ENCODE measurements at regions not wholly inside any gene's neighbourhood (a gene's known extent, or its start where the extent isn't known, plus 50 kb on each side); places are given as distances from the start of the nearest gene placed in this dataset.

GRCh38 chr3:159208050-159208449 is 406.2 kb downstream of the MFSD1 start:
- H3K4me2 ChIP-seq (ENCODE audit: low read length) = no peak overlapping the region
- no peaks in the 10 kb centered on the region for H3K36me3 ChIP-seq (ENCODE audit: control insufficient read depth, insufficient read depth, low read length)
- no peaks in the 10 kb centered on the region for H3K27me3 ChIP-seq (ENCODE audit: control insufficient read depth, insufficient read depth, low read length)
- H3K79me2 ChIP-seq = no peaks in the 10 kb centered on the region
- H3K4me1 ChIP-seq = no peaks in the 10 kb centered on the region
- no peak for TF ChIP-seq CTCF (IDR thresholded peaks at IDR 0.05)
- no peak overlapping the region for H3K4me3 ChIP-seq (ENCODE audit: low read depth, low read length)
- H2AFZ ChIP-seq = no peak overlapping the region
- H3K9me3 ChIP-seq (ENCODE audit: control insufficient read depth, low read length) = no peaks in the 10 kb centered on the region
- no peak overlapping the region for H3K9ac ChIP-seq
- no peak overlapping the region for H3K27ac ChIP-seq

GRCh38 chr3:159209459-159209858 is 407.6 kb downstream of the MFSD1 start:
- H3K9me3 ChIP-seq (ENCODE audit: control insufficient read depth, low read length) = no peaks in the 10 kb centered on the region
- no peak overlapping the region for H3K9ac ChIP-seq
- H3K27me3 ChIP-seq (ENCODE audit: control insufficient read depth, insufficient read depth, low read length) = no peaks in the 10 kb centered on the region
- no peak overlapping the region for H2AFZ ChIP-seq
- no peak for TF ChIP-seq CTCF (IDR thresholded peaks at IDR 0.05)
- no peaks in the 10 kb centered on the region for H3K4me1 ChIP-seq
- H3K4me3 ChIP-seq (ENCODE audit: low read depth, low read length) = no peak overlapping the region
- no peaks in the 10 kb centered on the region for H3K36me3 ChIP-seq (ENCODE audit: control insufficient read depth, insufficient read depth, low read length)
- H3K4me2 ChIP-seq (ENCODE audit: low read length) = no peak overlapping the region
- H3K27ac ChIP-seq = no peak overlapping the region
- H3K79me2 ChIP-seq = no peaks in the 10 kb centered on the region

GRCh38 chr3:159210336-159210735 is 408.5 kb downstream of the MFSD1 start:
- H3K27me3 ChIP-seq (ENCODE audit: control insufficient read depth, insufficient read depth, low read length) = no peaks in the 10 kb centered on the region
- no peak overlapping the region for H3K4me3 ChIP-seq (ENCODE audit: low read depth, low read length)
- no peaks in the 10 kb centered on the region for H3K4me1 ChIP-seq
- H3K9ac ChIP-seq = no peak overlapping the region
- H3K79me2 ChIP-seq = no peaks in the 10 kb centered on the region
- no peak for TF ChIP-seq CTCF (IDR thresholded peaks at IDR 0.05)
- no peak overlapping the region for H3K4me2 ChIP-seq (ENCODE audit: low read length)
- H3K9me3 ChIP-seq (ENCODE audit: control insufficient read depth, low read length) = no peaks in the 10 kb centered on the region
- H3K27ac ChIP-seq = no peak overlapping the region
- H2AFZ ChIP-seq = no peak overlapping the region
- no peaks in the 10 kb centered on the region for H3K36me3 ChIP-seq (ENCODE audit: control insufficient read depth, insufficient read depth, low read length)

GRCh38 chr3:159216311-159216710 is 414.5 kb downstream of the MFSD1 start:
- no peaks in the 10 kb centered on the region for H3K79me2 ChIP-seq
- H3K4me3 ChIP-seq (ENCODE audit: low read depth, low read length) = no peak overlapping the region
- no peaks in the 10 kb centered on the region for H3K27me3 ChIP-seq (ENCODE audit: control insufficient read depth, insufficient read depth, low read length)
- H2AFZ ChIP-seq = no peak overlapping the region
- H3K9ac ChIP-seq = no peak overlapping the region
- no peaks in the 10 kb centered on the region for H3K36me3 ChIP-seq (ENCODE audit: control insufficient read depth, insufficient read depth, low read length)
- H3K4me2 ChIP-seq (ENCODE audit: low read length) = no peak overlapping the region
- H3K4me1 ChIP-seq = no peaks in the 10 kb centered on the region
- H3K27ac ChIP-seq = no peak overlapping the region
- H3K9me3 ChIP-seq (ENCODE audit: control insufficient read depth, low read length) = no peaks in the 10 kb centered on the region
- no peak for TF ChIP-seq CTCF (IDR thresholded peaks at IDR 0.05)

GRCh38 chr3:159219231-159219630 is 417.4 kb downstream of the MFSD1 start:
- Histone ChIP-seq H3K27ac (no peak overlapping the region), H3K9ac (no peak overlapping the region), H3K9me3 (ENCODE audit: control insufficient read depth, low read length) (no peaks in the 10 kb centered on the region), H3K79me2 (no peaks in the 10 kb centered on the region), H3K4me3 (ENCODE audit: low read depth, low read length) (no peak overlapping the region), H3K4me1 (no peaks in the 10 kb centered on the region), H3K36me3 (ENCODE audit: control insufficient read depth, insufficient read depth, low read length) (no peaks in the 10 kb centered on the region), H3K27me3 (ENCODE audit: control insufficient read depth, insufficient read depth, low read length) (no peaks in the 10 kb centered on the region), H2AFZ (no peak overlapping the region), H3K4me2 (ENCODE audit: low read length) (no peak overlapping the region)
- no peak for TF ChIP-seq CTCF (IDR thresholded peaks at IDR 0.05)

Data from parathyroid adenoma (tissue), 2 donors.